ENCODE measurements at regions not wholly inside any gene's neighbourhood (a gene's known extent, or its start where the extent isn't known, plus 50 kb on each side); places are given as distances from the start of the nearest gene placed in this dataset.

DNA sequence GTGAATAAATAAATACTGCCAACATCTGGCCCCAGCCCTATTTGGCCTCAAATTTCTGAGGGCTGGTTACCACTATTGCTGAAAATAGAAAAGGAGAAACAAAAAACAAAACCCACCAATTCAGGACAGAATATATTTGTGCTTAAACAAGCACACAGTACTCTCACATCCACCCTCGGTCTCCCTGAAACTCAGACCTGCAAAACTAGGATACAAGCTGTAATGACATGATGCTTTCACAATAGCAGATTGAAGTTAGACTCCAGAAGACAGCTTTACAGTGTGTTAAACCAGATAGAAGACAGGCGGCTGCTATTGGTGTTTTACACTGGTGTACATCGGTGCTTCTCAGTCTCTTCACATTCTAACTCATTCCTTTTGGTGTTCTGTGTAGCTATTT lies 214.9 kb upstream of the DMRT1 start:
- Histone ChIP-seq H3K36me3 (ENCODE audit: control insufficient read depth, insufficient read depth, low read length) (no peaks in the 10 kb centered on the region), H3K4me2 (ENCODE audit: extremely low read depth, insufficient read depth, low read length) (peak overlapping the region; percentile 9)

DNA sequence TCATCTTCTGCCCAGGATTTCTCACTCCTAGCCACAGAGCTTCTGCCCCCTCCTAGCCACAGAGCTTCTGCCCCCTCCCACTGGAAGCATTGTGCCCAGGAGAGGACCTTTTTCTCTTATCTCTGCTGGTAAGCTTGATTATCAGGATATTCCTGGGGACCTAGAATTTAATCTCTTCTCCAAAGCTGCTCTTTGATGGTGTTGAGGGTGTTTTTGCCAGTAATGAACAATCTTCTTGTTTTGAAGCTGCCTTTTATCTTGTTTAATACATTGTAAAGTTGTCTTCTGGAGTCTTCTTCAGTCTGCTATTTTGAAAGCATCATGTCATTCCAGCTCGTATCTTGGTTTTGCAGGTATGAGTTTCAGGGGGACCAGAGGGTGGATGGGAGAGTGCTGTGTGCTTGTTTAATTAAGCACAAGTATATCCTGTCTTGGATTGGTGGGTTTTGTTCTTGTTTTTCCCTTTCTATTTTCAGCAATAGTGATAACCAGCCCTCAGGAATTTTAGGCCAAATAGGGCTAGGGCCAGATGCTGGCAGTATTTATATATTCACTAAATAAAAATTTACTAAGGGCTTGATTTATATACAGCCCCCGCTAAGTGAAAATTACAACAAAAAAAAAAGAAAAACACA lies 214.0 kb upstream of the DMRT1 start:
- H3K4me3 ChIP-seq (replicated peaks in 1 of 4; ENCODE audit: control extremely low read depth in 1 of 4, insufficient read depth in 1 of 4, low read depth in 3 of 4, low read length in 4 of 4) = no peak overlapping the region
- no peaks in the 10 kb centered on the region for H4K20me1 ChIP-seq (ENCODE audit: control insufficient read depth, extremely low read depth, insufficient read depth, low read length)
- DNase-seq (ENCODE audit: low read depth in 2 of 2) = no peak
- no peaks in the 10 kb centered on the region for H3K9me3 ChIP-seq (ENCODE audit: control insufficient read depth, insufficient read depth, low read depth, low read length)
- no peak overlapping the region for H3K27ac ChIP-seq (ENCODE audit: insufficient read depth, low read length)
- no peak overlapping the region for H2AFZ ChIP-seq (ENCODE audit: low read length)
- TF ChIP-seq, protein P1, sequence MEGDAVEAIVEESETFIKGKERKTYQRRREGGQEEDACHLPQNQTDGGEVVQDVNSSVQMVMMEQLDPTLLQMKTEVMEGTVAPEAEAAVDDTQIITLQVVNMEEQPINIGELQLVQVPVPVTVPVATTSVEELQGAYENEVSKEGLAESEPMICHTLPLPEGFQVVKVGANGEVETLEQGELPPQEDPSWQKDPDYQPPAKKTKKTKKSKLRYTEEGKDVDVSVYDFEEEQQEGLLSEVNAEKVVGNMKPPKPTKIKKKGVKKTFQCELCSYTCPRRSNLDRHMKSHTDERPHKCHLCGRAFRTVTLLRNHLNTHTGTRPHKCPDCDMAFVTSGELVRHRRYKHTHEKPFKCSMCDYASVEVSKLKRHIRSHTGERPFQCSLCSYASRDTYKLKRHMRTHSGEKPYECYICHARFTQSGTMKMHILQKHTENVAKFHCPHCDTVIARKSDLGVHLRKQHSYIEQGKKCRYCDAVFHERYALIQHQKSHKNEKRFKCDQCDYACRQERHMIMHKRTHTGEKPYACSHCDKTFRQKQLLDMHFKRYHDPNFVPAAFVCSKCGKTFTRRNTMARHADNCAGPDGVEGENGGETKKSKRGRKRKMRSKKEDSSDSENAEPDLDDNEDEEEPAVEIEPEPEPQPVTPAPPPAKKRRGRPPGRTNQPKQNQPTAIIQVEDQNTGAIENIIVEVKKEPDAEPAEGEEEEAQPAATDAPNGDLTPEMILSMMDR (conservative IDR thresholded peaks at IDR 0.05 in 1 of 2, IDR thresholded peaks at IDR 0.05 in 1 of 2; ENCODE audit: low read depth in 1 of 2, low read length in 2 of 2) = no peak
- TF ChIP-seq EZH2 (IDR thresholded peaks at IDR 0.05; ENCODE audit: low read length, missing control alignments) = no peak
- peaks cover 5% of the 10 kb centered on the region for H3K4me1 ChIP-seq (ENCODE audit: control insufficient read depth, extremely low read depth, insufficient read depth, low read length)
- no peak overlapping the region for H3K4me2 ChIP-seq (ENCODE audit: extremely low read depth, insufficient read depth, low read length)
- H3K36me3 ChIP-seq (ENCODE audit: control insufficient read depth, insufficient read depth, low read length) = no peaks in the 10 kb centered on the region
- no peaks in the 10 kb centered on the region for H3K27me3 ChIP-seq (ENCODE audit: control insufficient read depth, insufficient read depth, low read length)
- H3K9ac ChIP-seq (ENCODE audit: insufficient read depth, low read length) = no peak overlapping the region
- no peaks in the 10 kb centered on the region for H3K79me2 ChIP-seq (ENCODE audit: control insufficient read depth, insufficient read depth, low read length)

More for the DNA sequence above, 214.9 kb upstream of the DMRT1 start:
- Histone ChIP-seq H4K20me1 (ENCODE audit: control insufficient read depth, extremely low read depth, insufficient read depth, low read length) (no peaks in the 10 kb centered on the region), H3K27ac (ENCODE audit: insufficient read depth, low read length) (no peak overlapping the region), H3K27me3 (ENCODE audit: control insufficient read depth, insufficient read depth, low read length) (no peaks in the 10 kb centered on the region), H3K79me2 (ENCODE audit: control insufficient read depth, insufficient read depth, low read length) (no peaks in the 10 kb centered on the region), H3K9ac (ENCODE audit: insufficient read depth, low read length) (no peak overlapping the region), H3K4me1 (ENCODE audit: control insufficient read depth, extremely low read depth, insufficient read depth, low read length) (peaks cover 4% of the 10 kb centered on the region), H2AFZ (ENCODE audit: low read length) (peak overlapping the region; percentile 49), H3K4me3 (replicated peaks in 1 of 4; ENCODE audit: control extremely low read depth in 1 of 4, insufficient read depth in 1 of 4, low read depth in 3 of 4, low read length in 4 of 4) (no peak overlapping the region), H3K9me3 (ENCODE audit: control insufficient read depth, insufficient read depth, low read depth, low read length) (no peaks in the 10 kb centered on the region)
- TF ChIP-seq EZH2 (IDR thresholded peaks at IDR 0.05; ENCODE audit: low read length, missing control alignments) = no peak
- TF ChIP-seq, protein P1 (conservative IDR thresholded peaks at IDR 0.05 in 1 of 2, IDR thresholded peaks at IDR 0.05 in 1 of 2; ENCODE audit: low read depth in 1 of 2, low read length in 2 of 2) = no peak
- peak in 1 of 2 donors; percentile 40 for DNase-seq (ENCODE audit: low read depth in 2 of 2)

DNA sequence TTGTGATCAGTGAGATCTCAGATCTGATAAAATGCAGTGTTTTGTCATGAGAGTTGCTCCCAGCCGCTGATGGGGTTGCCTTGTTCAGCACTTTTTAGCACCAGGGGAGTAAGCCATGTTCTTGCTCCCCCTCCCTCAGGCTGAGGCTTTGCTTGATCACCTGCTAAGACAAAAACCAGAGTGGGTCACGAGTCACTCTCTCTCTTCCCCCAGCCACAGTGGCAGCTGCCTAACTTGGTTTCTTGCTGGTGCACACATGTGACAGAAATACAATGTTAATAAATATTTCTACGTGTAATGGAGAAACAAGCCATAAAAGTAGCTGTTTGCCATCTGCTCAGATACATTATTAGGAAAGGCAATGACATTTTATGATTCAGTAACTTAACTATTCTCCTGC lies 212.4 kb upstream of the DMRT1 start:
- no peak overlapping the region for H3K9ac ChIP-seq (ENCODE audit: insufficient read depth, low read length)
- H3K36me3 ChIP-seq (ENCODE audit: control insufficient read depth, insufficient read depth, low read length) = no peaks in the 10 kb centered on the region
- no peak overlapping the region for H3K4me3 ChIP-seq (replicated peaks in 1 of 4; ENCODE audit: control extremely low read depth in 1 of 4, insufficient read depth in 1 of 4, low read depth in 3 of 4, low read length in 4 of 4)
- no peak overlapping the region for H2AFZ ChIP-seq (ENCODE audit: low read length)
- no peaks in the 10 kb centered on the region for H4K20me1 ChIP-seq (ENCODE audit: control insufficient read depth, extremely low read depth, insufficient read depth, low read length)
- H3K4me1 ChIP-seq (ENCODE audit: control insufficient read depth, extremely low read depth, insufficient read depth, low read length) = peaks cover 5% of the 10 kb centered on the region
- H3K27me3 ChIP-seq (ENCODE audit: control insufficient read depth, insufficient read depth, low read length) = no peaks in the 10 kb centered on the region
- no peaks in the 10 kb centered on the region for H3K79me2 ChIP-seq (ENCODE audit: control insufficient read depth, insufficient read depth, low read length)
- DNase-seq (ENCODE audit: low read depth in 2 of 2) = no peak
- H3K4me2 ChIP-seq (ENCODE audit: extremely low read depth, insufficient read depth, low read length) = no peak overlapping the region
- no peaks in the 10 kb centered on the region for H3K9me3 ChIP-seq (ENCODE audit: control insufficient read depth, insufficient read depth, low read depth, low read length)
- no peak overlapping the region for H3K27ac ChIP-seq (ENCODE audit: insufficient read depth, low read length)
- TF ChIP-seq EZH2 (IDR thresholded peaks at IDR 0.05; ENCODE audit: low read length, missing control alignments) = no peak
- TF ChIP-seq, protein P1 (conservative IDR thresholded peaks at IDR 0.05 in 1 of 2, IDR thresholded peaks at IDR 0.05 in 1 of 2; ENCODE audit: low read depth in 1 of 2, low read length in 2 of 2) = no peak

Data from fibroblast of lung (primary cell).